ENCODE measurements at regions not wholly inside any gene's neighbourhood (a gene's known extent, or its start where the extent isn't known, plus 50 kb on each side); places are given as distances from the start of the nearest gene placed in this dataset.

DNA sequence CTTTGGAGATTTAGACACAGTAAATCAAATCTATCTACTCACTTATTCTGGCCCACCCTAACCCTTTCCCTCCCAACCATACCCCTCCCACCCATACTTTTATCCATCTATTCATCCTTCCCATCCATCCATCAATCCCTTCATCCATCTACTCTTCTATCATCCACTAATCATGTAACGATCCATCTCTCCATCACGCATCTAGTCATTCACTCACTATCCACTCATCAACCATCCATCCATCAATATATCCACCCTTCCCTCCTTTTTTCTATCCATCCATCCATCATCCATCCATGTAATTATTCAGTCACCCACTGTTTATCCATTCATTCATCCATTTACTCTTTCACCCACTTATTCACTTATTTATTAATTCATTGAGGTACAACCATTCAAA is 74.0 kb downstream of the FOXD2 start:
- Histone ChIP-seq H4K91ac (ENCODE audit: insufficient read length, low read depth, low read length) (no peak overlapping the region), H3K23me2 (ENCODE audit: insufficient read length, low read depth, low read length, poor library complexity, severe bottlenecking) (peaks cover 11% of the 10 kb centered on the region), H4K5ac (ENCODE audit: insufficient read length, low read depth, low read length) (no peak overlapping the region), H3K4me1 (ENCODE audit: insufficient read depth, low read length) (no peaks in the 10 kb centered on the region), H3K9me3 (ENCODE audit: control insufficient read depth, low read depth, low read length) (no peaks in the 10 kb centered on the region), H3T11ph (ENCODE audit: low read length) (no peak overlapping the region), H2BK120ac (ENCODE audit: low read depth, low read length, poor library complexity, severe bottlenecking) (no peak overlapping the region), H3K79me1 (ENCODE audit: insufficient read depth, low read depth, low read length, poor library complexity, severe bottlenecking) (no peaks in the 10 kb centered on the region), H3K79me2 (ENCODE audit: insufficient read depth, low read length) (no peaks in the 10 kb centered on the region), H2BK12ac (ENCODE audit: insufficient read length, low read depth, low read length) (no peak overlapping the region), H3K4ac (ENCODE audit: low read depth, low read length) (no peak overlapping the region), H2BK5ac (ENCODE audit: insufficient read length, low read length) (no peak overlapping the region), H2BK20ac (ENCODE audit: low read depth, low read length, poor library complexity, severe bottlenecking) (no peak overlapping the region), H4K8ac (replicated peaks; ENCODE audit: insufficient read length, low read depth, low read length) (no peak overlapping the region), H3K27ac (ENCODE audit: insufficient read length, low read depth, low read length) (no peak overlapping the region), H2AFZ (ENCODE audit: low read length) (no peak overlapping the region), H3K27me3 (ENCODE audit: insufficient read depth, low read length) (peaks cover 20% of the 10 kb centered on the region; the same call in 1 of the 2 replicates), H3K9ac (ENCODE audit: extremely low read depth, insufficient read length, low read length) (no peak overlapping the region), H3K18ac (ENCODE audit: insufficient read length, low read depth, low read length) (no peak overlapping the region), H4K20me1 (ENCODE audit: control insufficient read depth, insufficient read depth, insufficient read length) (no peaks in the 10 kb centered on the region), H3K23ac (ENCODE audit: insufficient read length, low read depth, low read length) (no peak overlapping the region), H3K56ac (ENCODE audit: insufficient read length, low read depth, low read length) (no peak overlapping the region), H2AK5ac (ENCODE audit: insufficient read length, low read length) (no peak overlapping the region), H2BK15ac (ENCODE audit: low read depth, low read length) (no peak overlapping the region), H3K14ac (ENCODE audit: insufficient read depth, low read length) (no peak overlapping the region), H3K4me2 (ENCODE audit: insufficient read depth, insufficient read length, low read length) (no peak overlapping the region)
- Mint-ChIP-seq H3K4me1 (peaks cover 8 to 10% of the 10 kb centered on the region in 2 experiments; a peak in 3 of 4 replicates), H3K27ac (no peak overlapping the region), H3K9me3 (peaks cover 9% of the 10 kb centered on the region in 2 experiments; a peak in 4 of 5 replicates), H3K36me3 (ENCODE audit: insufficient read depth in 1 of 3, low read depth in 3 of 3) (peaks cover 0 to 2% (median 0%) of the 10 kb centered on the region in 3 experiments; a peak in 1 of 7 replicates), H3K27me3 (ENCODE audit: low read depth) (peaks cover 89% of the 10 kb centered on the region), H3K4me3 (no peak overlapping the region)
- DNase-seq = no peak
- WGBS (ENCODE audit: extremely low coverage, insufficient read length, low lambda C conversion rate) = 100% methylated on average over 2 of the region's 2 CpGs
- TF ChIP-seq, protein P1, sequence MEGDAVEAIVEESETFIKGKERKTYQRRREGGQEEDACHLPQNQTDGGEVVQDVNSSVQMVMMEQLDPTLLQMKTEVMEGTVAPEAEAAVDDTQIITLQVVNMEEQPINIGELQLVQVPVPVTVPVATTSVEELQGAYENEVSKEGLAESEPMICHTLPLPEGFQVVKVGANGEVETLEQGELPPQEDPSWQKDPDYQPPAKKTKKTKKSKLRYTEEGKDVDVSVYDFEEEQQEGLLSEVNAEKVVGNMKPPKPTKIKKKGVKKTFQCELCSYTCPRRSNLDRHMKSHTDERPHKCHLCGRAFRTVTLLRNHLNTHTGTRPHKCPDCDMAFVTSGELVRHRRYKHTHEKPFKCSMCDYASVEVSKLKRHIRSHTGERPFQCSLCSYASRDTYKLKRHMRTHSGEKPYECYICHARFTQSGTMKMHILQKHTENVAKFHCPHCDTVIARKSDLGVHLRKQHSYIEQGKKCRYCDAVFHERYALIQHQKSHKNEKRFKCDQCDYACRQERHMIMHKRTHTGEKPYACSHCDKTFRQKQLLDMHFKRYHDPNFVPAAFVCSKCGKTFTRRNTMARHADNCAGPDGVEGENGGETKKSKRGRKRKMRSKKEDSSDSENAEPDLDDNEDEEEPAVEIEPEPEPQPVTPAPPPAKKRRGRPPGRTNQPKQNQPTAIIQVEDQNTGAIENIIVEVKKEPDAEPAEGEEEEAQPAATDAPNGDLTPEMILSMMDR (conservative IDR thresholded peaks at IDR 0.05) = no peak

Measured in H9 (cell line).